NCI-H748 (cell line): ENCODE measurements at regions not wholly inside any gene's neighbourhood (a gene's known extent, or its start where the extent isn't known, plus 50 kb on each side); places are given as distances from the start of the nearest gene placed in this dataset.
A peak's percentile ranks its signal among the peaks of the same experiment; 100 is the strongest.

Source experiments
- DNase-seq: peaks from one replicate; lab custom pipeline; 2025; ENCODE audit not compliant: unreplicated experiment; lab: John Stamatoyannopoulos, UW

GRCh38 chr1:14476170-14476955 is 122.1 kb upstream of the KAZN start:
- DNase-seq = no peak

GRCh38 chr1:14478120-14478519 is 120.4 kb upstream of the KAZN start:
- no peak for DNase-seq

- DNase-seq = no peak
Observed at GRCh38 chr1:14479865-14480264, 118.6 kb upstream of the KAZN start.

DNA sequence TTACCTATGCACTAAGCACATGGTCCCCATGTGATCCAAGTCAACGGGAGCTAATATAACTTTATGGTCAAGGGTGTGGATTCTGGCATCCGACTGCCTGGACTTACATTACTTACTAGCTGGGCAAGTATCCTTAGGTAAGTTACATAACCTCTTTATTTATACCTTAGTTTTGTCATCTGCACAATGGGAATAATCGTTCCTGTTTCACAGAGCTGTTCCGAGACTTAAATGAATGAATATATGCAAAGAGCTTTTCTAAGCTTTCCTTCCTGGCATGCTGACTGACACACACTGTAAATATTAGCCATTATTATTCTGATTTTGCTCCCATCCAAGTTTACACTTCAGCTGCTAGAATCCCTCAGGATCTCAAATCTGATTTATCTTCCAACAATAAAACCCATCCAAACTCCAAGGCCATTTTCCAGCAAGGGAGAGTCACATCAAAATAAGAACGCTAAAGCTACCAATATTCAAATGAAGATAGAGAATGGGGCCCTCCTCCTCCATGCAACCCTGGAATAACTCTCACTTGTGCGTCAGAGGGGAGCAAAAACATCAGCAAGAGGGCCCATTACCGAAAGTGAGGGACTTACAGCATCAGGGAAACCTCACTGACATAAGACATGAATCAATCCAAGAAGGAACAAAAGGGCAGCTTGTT is 115.6 kb upstream of the KAZN start:
- DNase-seq = no peak

DNA sequence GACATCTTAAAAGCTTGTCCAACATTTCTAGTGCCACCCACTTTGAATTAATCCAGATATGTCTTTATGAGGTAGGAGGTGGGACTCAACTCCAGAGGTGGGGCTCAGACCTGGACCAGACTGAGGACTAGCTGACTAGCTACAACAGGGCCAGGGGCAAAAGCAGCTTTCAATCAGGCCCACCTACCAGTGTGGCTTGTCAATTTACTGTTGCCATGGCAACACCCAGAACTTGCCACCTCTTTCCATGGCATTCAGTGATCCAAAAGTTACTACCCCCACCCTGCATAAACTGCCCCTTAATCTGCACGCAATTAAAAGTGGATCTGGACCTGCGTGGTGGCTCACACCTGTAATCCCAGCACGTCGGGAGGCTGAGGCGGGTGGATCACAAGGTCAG is 113.2 kb upstream of the KAZN start:
- DNase-seq = no peak

GRCh38 chr1:14486401-14487201 is 111.9 kb upstream of the KAZN start:
- peak; percentile 4 for DNase-seq

GRCh38 chr1:14487671-14488070 is 110.8 kb upstream of the KAZN start:
- DNase-seq = no peak

GRCh38 chr1:14494911-14495310 is 103.6 kb upstream of the KAZN start:
- no peak for DNase-seq

- no peak for DNase-seq
Observed at GRCh38 chr1:14495381-14495780, 103.1 kb upstream of the KAZN start.

GRCh38 chr1:14495996-14496395 is 102.5 kb upstream of the KAZN start:
- DNase-seq = no peak

- DNase-seq = peak; percentile 67
Observed at GRCh38 chr1:14498839-14499238, 99.6 kb upstream of the KAZN start.

GRCh38 chr1:14499312-14500040 is 99.0 kb upstream of the KAZN start:
- peak; percentile 19 for DNase-seq

DNA sequence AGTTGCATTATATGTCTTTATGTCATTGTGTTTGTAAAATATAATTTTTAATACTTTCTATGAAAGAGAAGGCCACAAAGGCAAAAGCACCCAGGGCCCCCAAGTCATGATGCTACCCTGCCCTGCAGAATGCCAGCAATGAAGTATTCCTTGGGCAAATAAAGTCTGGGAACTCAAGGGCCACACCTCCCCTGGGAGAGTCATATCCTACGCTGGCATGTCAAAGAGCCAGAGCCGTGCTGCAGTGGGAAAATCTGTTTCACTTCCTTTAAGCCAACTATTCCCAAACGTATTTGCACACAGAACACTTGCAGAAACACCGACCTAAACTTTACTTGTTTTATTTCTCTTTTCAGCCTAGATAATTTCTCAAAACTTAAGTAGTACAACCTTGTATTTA is 98.4 kb upstream of the KAZN start:
- DNase-seq = no peak

- no peak for DNase-seq
Observed at GRCh38 chr1:14500912-14501311, 97.6 kb upstream of the KAZN start.

GRCh38 chr1:14504517-14504916 is 94.0 kb upstream of the KAZN start:
- no peak for DNase-seq

GRCh38 chr1:14506471-14507255 is 91.8 kb upstream of the KAZN start:
- no peak for DNase-seq

GRCh38 chr1:14507262-14507661 is 91.2 kb upstream of the KAZN start:
- peak; percentile 65 for DNase-seq

GRCh38 chr1:14508613-14509012 is 89.9 kb upstream of the KAZN start:
- DNase-seq = peak; percentile 81

- DNase-seq = no peak
Observed at GRCh38 chr1:14511166-14511680, 87.3 kb upstream of the KAZN start.
